Brain microvascular endothelial cell (primary cell): ENCODE measurements at regions not wholly inside any gene's neighbourhood (a gene's known extent, or its start where the extent isn't known, plus 50 kb on each side); places are given as distances from the start of the nearest gene placed in this dataset.

Source experiments
- DNase-seq: peaks from one replicate; pipeline ENCODE4 v3.0.0-alpha.2; 2020
- H3K27ac ChIP-seq: fragments of 250-450 bp; sonication (Bioruptor Pico); 2 replicates; pipeline ENCODE4 v1.5.1; 2020; ENCODE audit warnings: mild to moderate bottlenecking, moderate library complexity
- H3K27me3 ChIP-seq: fragments of 250-450 bp; sonication (Bioruptor Pico); replicated peaks from 2 replicates; pipeline ENCODE4 v1.5.1; 2020; ENCODE audit warnings: mild to moderate bottlenecking
- H3K36me3 ChIP-seq: fragments of 250-450 bp; sonication (Bioruptor Pico); replicated peaks from 2 replicates; pipeline ENCODE4 v1.5.1; 2020; ENCODE audit warnings: mild to moderate bottlenecking
- H3K4me3 ChIP-seq: 2 replicates; pipeline ENCODE4 v1.5.1; 2011; ENCODE audit warnings: low read depth, mild to moderate bottlenecking, control low read depth, low read length, moderate library complexity
- in situ Hi-C: cut with HindIII; loops from 2 replicates; pipeline ENCODE4 v1.10.0; 2017; ENCODE audit warnings: low sequenced_read_pairs, low pct_ligation_motif_present
- TF ChIP-seq, protein P1 (sequence below): IDR thresholded peaks from 2 replicates; pipeline ENCODE4 v1.5.1; 2011; ENCODE audit warnings: low read depth, mild to moderate bottlenecking, moderate library complexity, low read length, control low read depth, inconsistent platforms; ENCODE audit errors: missing control alignments

DNA sequence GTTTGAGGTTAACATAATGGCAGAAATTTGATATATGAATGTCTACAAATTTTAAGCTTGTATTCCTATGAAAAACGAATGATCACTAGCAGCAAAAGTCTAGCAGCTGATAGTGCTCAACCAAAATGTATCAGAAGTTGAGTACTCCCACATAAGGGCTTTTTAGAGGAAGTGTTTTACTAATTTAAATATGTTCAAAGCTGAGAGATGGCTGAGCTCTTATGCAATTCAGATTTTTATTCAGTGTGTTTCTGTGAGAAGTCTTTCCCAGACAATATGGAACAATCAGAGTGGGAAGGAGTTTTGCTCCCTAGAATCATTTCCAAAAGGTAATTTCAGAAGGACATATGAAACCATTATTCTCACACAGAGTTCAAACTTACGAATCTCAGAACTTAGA lies 327.0 kb downstream of the ZPLD1 start:
- in situ Hi-C loops: no loop called here
- H3K4me3 ChIP-seq: no peak overlapping the region
- no peaks in the 10 kb centered on the region for H3K36me3 ChIP-seq
- TF ChIP-seq, protein P1, sequence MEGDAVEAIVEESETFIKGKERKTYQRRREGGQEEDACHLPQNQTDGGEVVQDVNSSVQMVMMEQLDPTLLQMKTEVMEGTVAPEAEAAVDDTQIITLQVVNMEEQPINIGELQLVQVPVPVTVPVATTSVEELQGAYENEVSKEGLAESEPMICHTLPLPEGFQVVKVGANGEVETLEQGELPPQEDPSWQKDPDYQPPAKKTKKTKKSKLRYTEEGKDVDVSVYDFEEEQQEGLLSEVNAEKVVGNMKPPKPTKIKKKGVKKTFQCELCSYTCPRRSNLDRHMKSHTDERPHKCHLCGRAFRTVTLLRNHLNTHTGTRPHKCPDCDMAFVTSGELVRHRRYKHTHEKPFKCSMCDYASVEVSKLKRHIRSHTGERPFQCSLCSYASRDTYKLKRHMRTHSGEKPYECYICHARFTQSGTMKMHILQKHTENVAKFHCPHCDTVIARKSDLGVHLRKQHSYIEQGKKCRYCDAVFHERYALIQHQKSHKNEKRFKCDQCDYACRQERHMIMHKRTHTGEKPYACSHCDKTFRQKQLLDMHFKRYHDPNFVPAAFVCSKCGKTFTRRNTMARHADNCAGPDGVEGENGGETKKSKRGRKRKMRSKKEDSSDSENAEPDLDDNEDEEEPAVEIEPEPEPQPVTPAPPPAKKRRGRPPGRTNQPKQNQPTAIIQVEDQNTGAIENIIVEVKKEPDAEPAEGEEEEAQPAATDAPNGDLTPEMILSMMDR: no peak
- DNase-seq: no peak
- H3K27me3 ChIP-seq: no peaks in the 10 kb centered on the region
- H3K27ac ChIP-seq: no peak overlapping the region

- Histone ChIP-seq H3K27ac (no peak overlapping the region), H3K4me3 (no peak overlapping the region), H3K36me3 (no peaks in the 10 kb centered on the region), H3K27me3 (no peaks in the 10 kb centered on the region)
- in situ Hi-C loops: no loop called here
- no peak for DNase-seq
- TF ChIP-seq, protein P1: no peak
Observed at GRCh38 chr3:102790747-102791325, 356.0 kb downstream of the ZPLD1 start.

DNA sequence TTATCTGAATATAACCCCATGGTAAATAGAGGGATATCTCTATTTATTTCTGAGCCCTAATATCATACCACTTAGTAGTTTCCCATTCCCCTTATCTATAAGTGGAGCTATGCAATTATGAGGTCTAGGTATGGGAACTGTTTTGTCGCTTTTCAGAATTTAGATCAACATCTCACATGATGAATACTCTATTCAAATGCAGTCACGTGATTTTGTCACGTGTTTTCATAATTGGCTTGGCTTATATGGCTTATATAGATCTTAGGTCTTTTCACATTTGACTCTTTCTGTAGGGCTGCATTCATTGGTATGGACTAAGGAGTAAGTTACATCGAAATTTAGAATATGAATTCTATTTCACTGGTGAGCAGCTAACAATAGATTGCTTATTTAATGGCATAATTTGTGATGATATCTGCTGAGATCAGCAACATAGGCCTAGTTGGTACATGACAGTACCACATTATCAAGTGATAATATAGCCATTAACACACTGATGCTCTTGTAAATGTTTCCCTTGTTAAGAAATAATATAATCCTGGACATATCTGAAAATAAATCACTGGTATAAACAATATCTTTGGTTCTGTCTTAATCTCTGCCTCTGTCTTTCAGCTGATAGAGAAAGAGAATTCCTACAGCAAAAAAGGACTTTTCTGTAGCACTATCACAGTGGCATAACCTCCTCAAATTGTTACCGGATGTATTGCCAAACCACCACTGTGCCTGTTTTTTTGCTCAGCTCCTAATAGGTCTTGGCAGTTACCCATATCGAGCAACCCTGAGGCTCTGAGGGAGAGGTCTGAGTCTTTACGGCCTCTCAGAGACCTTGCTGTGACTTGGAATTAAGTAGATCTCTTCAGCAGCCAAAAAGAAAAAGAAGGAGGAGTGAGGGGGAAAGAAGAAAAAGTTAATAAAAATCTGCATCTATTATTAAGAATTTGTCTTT lies 357.1 kb downstream of the ZPLD1 start:
- in situ Hi-C loops: no loop called here
- TF ChIP-seq, protein P1: no peak
- Histone ChIP-seq H3K4me3 (no peak overlapping the region), H3K27ac (no peak overlapping the region), H3K36me3 (no peaks in the 10 kb centered on the region), H3K27me3 (no peaks in the 10 kb centered on the region)
- no peak for DNase-seq

DNA sequence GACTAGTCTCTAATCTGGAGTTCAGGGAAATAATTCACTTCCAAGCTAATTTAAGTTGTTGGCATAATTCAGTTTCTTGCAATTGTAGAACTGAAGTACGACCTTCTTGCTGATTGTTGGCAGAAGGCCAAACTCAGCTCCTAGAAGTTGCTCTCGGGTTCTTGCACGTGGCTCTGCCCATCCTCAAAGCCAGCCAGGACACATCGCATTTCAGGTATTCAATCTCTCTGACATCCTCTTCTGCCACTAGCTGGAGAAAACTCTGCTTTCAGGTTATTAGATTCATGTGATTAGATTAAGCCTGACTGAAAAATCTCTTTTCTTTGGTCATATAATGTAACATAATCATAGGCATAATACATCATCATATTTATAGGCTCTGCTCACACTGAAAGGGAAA lies 362.0 kb downstream of the ZPLD1 start:
- TF ChIP-seq, protein P1: no peak
- DNase-seq: no peak
- in situ Hi-C loops: no loop called here

DNA sequence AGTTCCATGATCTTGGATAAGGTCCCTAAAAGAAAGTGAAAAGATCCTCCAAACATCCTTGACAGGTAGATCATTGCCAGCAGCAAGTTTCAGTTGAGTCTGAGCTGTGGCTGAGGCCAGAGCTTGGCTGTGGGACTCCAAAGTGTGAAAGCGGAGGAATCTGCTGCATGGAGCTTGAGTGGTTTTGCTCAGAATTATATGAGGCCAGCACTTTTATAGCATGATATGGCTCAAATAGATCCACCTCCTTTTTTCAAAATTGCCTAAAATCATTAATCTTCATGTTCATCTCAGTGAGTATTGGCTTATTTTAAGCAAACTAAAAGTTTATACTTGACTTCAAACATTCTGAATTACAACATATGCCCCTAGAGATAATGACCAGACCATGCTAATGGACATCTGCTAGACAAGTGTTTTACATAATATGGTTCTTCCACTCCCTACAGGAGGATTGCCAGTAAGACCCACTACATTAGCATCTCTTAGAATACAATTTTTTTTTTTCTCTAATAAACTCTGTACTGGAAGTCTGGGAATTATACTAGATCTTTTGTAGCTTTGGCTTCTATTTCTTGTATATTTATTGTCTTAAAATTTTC lies 368.1 kb downstream of the ZPLD1 start:
- H3K36me3 ChIP-seq: no peaks in the 10 kb centered on the region
- TF ChIP-seq, protein P1: no peak
- H3K27me3 ChIP-seq: no peaks in the 10 kb centered on the region
- in situ Hi-C loops: no loop called here
- no peak for DNase-seq
- H3K27ac ChIP-seq: no peak overlapping the region
- H3K4me3 ChIP-seq: no peak overlapping the region

More for the DNA sequence above, 362.0 kb downstream of the ZPLD1 start:
- no peak overlapping the region for H3K27ac ChIP-seq
- H3K36me3 ChIP-seq: no peaks in the 10 kb centered on the region
- no peak overlapping the region for H3K4me3 ChIP-seq
- no peaks in the 10 kb centered on the region for H3K27me3 ChIP-seq
